Astrocyte (in vitro differentiated cells and primary cell): ENCODE measurements at regions not wholly inside any gene's neighbourhood (a gene's known extent, or its start where the extent isn't known, plus 50 kb on each side); places are given as distances from the start of the nearest gene placed in this dataset.

ENCODE experiments used
- EZH2 ChIP-seq: IDR thresholded peaks from 2 replicates; pipeline ENCODE4 v1.6.1; 2012; ENCODE audit warnings: mild to moderate bottlenecking, low read length, inconsistent platforms; ENCODE audit not compliant: insufficient read depth
- TF ChIP-seq, protein P1 (sequence below): IDR thresholded peaks from 2 replicates; pipeline ENCODE4 v1.5.1; 2011; ENCODE audit warnings: low read depth, mild to moderate bottlenecking, inconsistent platforms, low read length, moderate library complexity; ENCODE audit not compliant: insufficient read depth

DNA sequence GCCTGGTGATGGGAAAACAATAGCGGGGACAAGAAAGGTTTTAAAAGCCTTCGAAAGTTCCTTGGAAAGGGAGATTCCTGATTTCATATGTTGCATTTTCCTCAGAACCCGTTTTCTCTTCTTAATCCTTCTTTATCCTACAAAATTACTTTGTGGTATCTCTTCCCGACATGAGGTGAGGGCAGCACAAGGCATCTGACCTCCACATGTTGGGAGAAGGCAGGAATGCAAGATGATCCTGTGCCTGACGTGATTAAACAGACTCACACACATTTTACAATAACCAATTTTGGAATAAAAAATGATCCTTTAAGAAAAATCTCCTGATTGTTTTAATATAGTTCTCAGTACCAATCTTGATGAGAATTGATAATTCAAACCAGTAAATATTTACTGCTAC, 153.3 kb upstream of the MKLN1 start:
- TF ChIP-seq EZH2 = no peak
- TF ChIP-seq, protein P1, sequence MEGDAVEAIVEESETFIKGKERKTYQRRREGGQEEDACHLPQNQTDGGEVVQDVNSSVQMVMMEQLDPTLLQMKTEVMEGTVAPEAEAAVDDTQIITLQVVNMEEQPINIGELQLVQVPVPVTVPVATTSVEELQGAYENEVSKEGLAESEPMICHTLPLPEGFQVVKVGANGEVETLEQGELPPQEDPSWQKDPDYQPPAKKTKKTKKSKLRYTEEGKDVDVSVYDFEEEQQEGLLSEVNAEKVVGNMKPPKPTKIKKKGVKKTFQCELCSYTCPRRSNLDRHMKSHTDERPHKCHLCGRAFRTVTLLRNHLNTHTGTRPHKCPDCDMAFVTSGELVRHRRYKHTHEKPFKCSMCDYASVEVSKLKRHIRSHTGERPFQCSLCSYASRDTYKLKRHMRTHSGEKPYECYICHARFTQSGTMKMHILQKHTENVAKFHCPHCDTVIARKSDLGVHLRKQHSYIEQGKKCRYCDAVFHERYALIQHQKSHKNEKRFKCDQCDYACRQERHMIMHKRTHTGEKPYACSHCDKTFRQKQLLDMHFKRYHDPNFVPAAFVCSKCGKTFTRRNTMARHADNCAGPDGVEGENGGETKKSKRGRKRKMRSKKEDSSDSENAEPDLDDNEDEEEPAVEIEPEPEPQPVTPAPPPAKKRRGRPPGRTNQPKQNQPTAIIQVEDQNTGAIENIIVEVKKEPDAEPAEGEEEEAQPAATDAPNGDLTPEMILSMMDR = no peak
